SK-N-SH (cell line): ENCODE measurements at regions not wholly inside any gene's neighbourhood (a gene's known extent, or its start where the extent isn't known, plus 50 kb on each side); places are given as distances from the start of the nearest gene placed in this dataset.

Source experiments
- CTCF ChIP-seq: fragments of 200-600 bp; sonication (generic); IDR thresholded peaks from 2 replicates; pipeline ENCODE4 v1.6.1; 2017; ENCODE audit warnings: antibody characterized with exemption, mild to moderate bottlenecking, moderate library complexity
- RCOR1 ChIP-seq: fragments of 150-350 bp; IDR thresholded peaks from 2 replicates; pipeline ENCODE4 v1.6.1; 2017; ENCODE audit warnings: antibody characterized with exemption, low read length
- RFX5 ChIP-seq: IDR thresholded peaks from 2 replicates; pipeline ENCODE4 v1.6.1; 2012; ENCODE audit warnings: mild to moderate bottlenecking, improper control_type of control experiment, low read length

- no peak for TF ChIP-seq CTCF
- TF ChIP-seq RFX5 = no peak
- TF ChIP-seq RCOR1 = no peak
These were observed 332.7 kb upstream of the SMIM21 start for GRCh38 chr18:75760208-75760607.
